ENCODE measurements at regions not wholly inside any gene's neighbourhood (a gene's known extent, or its start where the extent isn't known, plus 50 kb on each side); places are given as distances from the start of the nearest gene placed in this dataset.
"Not testable (repeated sequence)": the region's sequence is repeated elsewhere in the genome, so short reads cannot be mapped to it uniquely, and the experiment has no call there.

GRCh38 chr6:27547157-27548075 lies 74.5 kb upstream of the ZNF184 start:
- H3K9ac ChIP-seq (ENCODE audit: low read depth, low read length): no peak overlapping the region
- peak overlapping the region; percentile 81 for H3K4me2 ChIP-seq (ENCODE audit: low read length)
- peak overlapping the region; percentile 26 for H3K4me3 ChIP-seq (ENCODE audit: low read length)
- no peaks in the 10 kb centered on the region for H3K9me3 ChIP-seq (replicated peaks; ENCODE audit: low read length)
- no peaks in the 10 kb centered on the region for H3K36me3 ChIP-seq (ENCODE audit: insufficient read depth, low read length)
- peaks cover 11% of the 10 kb centered on the region for H3K27me3 ChIP-seq (ENCODE audit: control insufficient read depth, insufficient read depth, low read length)
- no peaks in the 10 kb centered on the region for H3K4me1 ChIP-seq (ENCODE audit: control insufficient read depth, insufficient read depth, low read length)

GRCh38 chr6:27546522-27546921 lies 73.6 kb upstream of the ZNF184 start:
- H3K4me2 ChIP-seq (ENCODE audit: low read length): no peak overlapping the region
- H3K9ac ChIP-seq (ENCODE audit: low read depth, low read length): no peak overlapping the region
- H3K36me3 ChIP-seq (ENCODE audit: insufficient read depth, low read length): no peaks in the 10 kb centered on the region
- peaks cover 11% of the 10 kb centered on the region for H3K27me3 ChIP-seq (ENCODE audit: control insufficient read depth, insufficient read depth, low read length)
- H3K4me3 ChIP-seq (ENCODE audit: low read length): no peak overlapping the region
- H3K4me1 ChIP-seq (ENCODE audit: control insufficient read depth, insufficient read depth, low read length): no peaks in the 10 kb centered on the region
- no peaks in the 10 kb centered on the region for H3K9me3 ChIP-seq (replicated peaks; ENCODE audit: low read length)

GRCh38 chr6:27545271-27546046 lies 72.6 kb upstream of the ZNF184 start:
- H3K9me3 ChIP-seq (replicated peaks; ENCODE audit: low read length): no peaks in the 10 kb centered on the region
- H3K4me1 ChIP-seq (ENCODE audit: control insufficient read depth, insufficient read depth, low read length): no peaks in the 10 kb centered on the region
- H3K36me3 ChIP-seq (ENCODE audit: insufficient read depth, low read length): no peaks in the 10 kb centered on the region
- H3K9ac ChIP-seq (ENCODE audit: low read depth, low read length): no peak overlapping the region
- peaks cover 11% of the 10 kb centered on the region for H3K27me3 ChIP-seq (ENCODE audit: control insufficient read depth, insufficient read depth, low read length)
- peak overlapping the region; percentile 86 for H3K4me2 ChIP-seq (ENCODE audit: low read length)
- H3K4me3 ChIP-seq (ENCODE audit: low read length): peak overlapping the region; percentile 67

- Histone ChIP-seq H3K27me3 (ENCODE audit: control insufficient read depth, insufficient read depth, low read length) (peaks cover 11% of the 10 kb centered on the region), H3K4me1 (ENCODE audit: control insufficient read depth, insufficient read depth, low read length) (no peaks in the 10 kb centered on the region), H3K9ac (ENCODE audit: low read depth, low read length) (no peak overlapping the region), H3K36me3 (ENCODE audit: insufficient read depth, low read length) (no peaks in the 10 kb centered on the region), H3K4me3 (ENCODE audit: low read length) (peak overlapping the region; percentile 67), H3K4me2 (ENCODE audit: low read length) (peak overlapping the region; percentile 86), H3K9me3 (replicated peaks; ENCODE audit: low read length) (no peaks in the 10 kb centered on the region)
These were observed 71.8 kb upstream of the ZNF184 start for GRCh38 chr6:27544612-27545260.

GRCh38 chr6:27544135-27544534 lies 71.2 kb upstream of the ZNF184 start:
- not testable (repeated sequence) for H3K9me3 ChIP-seq (replicated peaks; ENCODE audit: low read length); H3K4me1 ChIP-seq (ENCODE audit: control insufficient read depth, insufficient read depth, low read length); H3K9ac ChIP-seq (ENCODE audit: low read depth, low read length); H3K36me3 ChIP-seq (ENCODE audit: insufficient read depth, low read length)
- Histone ChIP-seq H3K27me3 (ENCODE audit: control insufficient read depth, insufficient read depth, low read length) (peaks cover 11% of the 10 kb centered on the region), H3K4me3 (ENCODE audit: low read length) (peak overlapping the region; percentile 67), H3K4me2 (ENCODE audit: low read length) (peak overlapping the region; percentile 86)

GRCh38 chr6:27542485-27542884 lies 69.6 kb upstream of the ZNF184 start:
- H3K9ac ChIP-seq (ENCODE audit: low read depth, low read length): no peak overlapping the region
- H3K4me1 ChIP-seq (ENCODE audit: control insufficient read depth, insufficient read depth, low read length): no peaks in the 10 kb centered on the region
- H3K9me3 ChIP-seq (replicated peaks; ENCODE audit: low read length): no peaks in the 10 kb centered on the region
- no peak overlapping the region for H3K4me3 ChIP-seq (ENCODE audit: low read length)
- no peak overlapping the region for H3K4me2 ChIP-seq (ENCODE audit: low read length)
- H3K36me3 ChIP-seq (ENCODE audit: insufficient read depth, low read length): no peaks in the 10 kb centered on the region
- H3K27me3 ChIP-seq (ENCODE audit: control insufficient read depth, insufficient read depth, low read length): peaks cover 11% of the 10 kb centered on the region

GRCh38 chr6:27541933-27542297 lies 69.0 kb upstream of the ZNF184 start:
- H3K4me3 ChIP-seq (ENCODE audit: low read length): no peak overlapping the region
- no peaks in the 10 kb centered on the region for H3K9me3 ChIP-seq (replicated peaks; ENCODE audit: low read length)
- H3K36me3 ChIP-seq (ENCODE audit: insufficient read depth, low read length): no peaks in the 10 kb centered on the region
- H3K27me3 ChIP-seq (ENCODE audit: control insufficient read depth, insufficient read depth, low read length): peaks cover 11% of the 10 kb centered on the region
- no peaks in the 10 kb centered on the region for H3K4me1 ChIP-seq (ENCODE audit: control insufficient read depth, insufficient read depth, low read length)
- no peak overlapping the region for H3K9ac ChIP-seq (ENCODE audit: low read depth, low read length)
- H3K4me2 ChIP-seq (ENCODE audit: low read length): no peak overlapping the region

- no peak overlapping the region for H3K4me2 ChIP-seq (ENCODE audit: low read length)
- no peak overlapping the region for H3K4me3 ChIP-seq (ENCODE audit: low read length)
- no peaks in the 10 kb centered on the region for H3K9me3 ChIP-seq (replicated peaks; ENCODE audit: low read length)
- H3K27me3 ChIP-seq (ENCODE audit: control insufficient read depth, insufficient read depth, low read length): peaks cover 11% of the 10 kb centered on the region
- no peaks in the 10 kb centered on the region for H3K4me1 ChIP-seq (ENCODE audit: control insufficient read depth, insufficient read depth, low read length)
- H3K36me3 ChIP-seq (ENCODE audit: insufficient read depth, low read length): no peaks in the 10 kb centered on the region
- no peak overlapping the region for H3K9ac ChIP-seq (ENCODE audit: low read depth, low read length)
These were observed 68.5 kb upstream of the ZNF184 start for GRCh38 chr6:27541212-27541932.

- H3K36me3 ChIP-seq (ENCODE audit: insufficient read depth, low read length): no peaks in the 10 kb centered on the region
- no peak overlapping the region for H3K4me2 ChIP-seq (ENCODE audit: low read length)
- no peaks in the 10 kb centered on the region for H3K4me1 ChIP-seq (ENCODE audit: control insufficient read depth, insufficient read depth, low read length)
- H3K4me3 ChIP-seq (ENCODE audit: low read length): no peak overlapping the region
- H3K9me3 ChIP-seq (replicated peaks; ENCODE audit: low read length): no peaks in the 10 kb centered on the region
- peaks cover 5% of the 10 kb centered on the region for H3K27me3 ChIP-seq (ENCODE audit: control insufficient read depth, insufficient read depth, low read length)
- H3K9ac ChIP-seq (ENCODE audit: low read depth, low read length): no peak overlapping the region
These were observed 66.6 kb upstream of the ZNF184 start for GRCh38 chr6:27539551-27539950.

GRCh38 chr6:27532820-27533538 lies 60.1 kb upstream of the ZNF184 start:
- Histone ChIP-seq H3K36me3 (ENCODE audit: insufficient read depth, low read length) (no peaks in the 10 kb centered on the region), H3K4me3 (ENCODE audit: low read length) (no peak overlapping the region), H3K9ac (ENCODE audit: low read depth, low read length) (no peak overlapping the region), H3K4me2 (ENCODE audit: low read length) (no peak overlapping the region), H3K4me1 (ENCODE audit: control insufficient read depth, insufficient read depth, low read length) (no peaks in the 10 kb centered on the region), H3K27me3 (ENCODE audit: control insufficient read depth, insufficient read depth, low read length) (no peaks in the 10 kb centered on the region), H3K9me3 (replicated peaks; ENCODE audit: low read length) (no peaks in the 10 kb centered on the region)
